ENCODE measurements at regions not wholly inside any gene's neighbourhood (a gene's known extent, or its start where the extent isn't known, plus 50 kb on each side); places are given as distances from the start of the nearest gene placed in this dataset.
"Not testable (repeated sequence)": the region's sequence is repeated elsewhere in the genome, so short reads cannot be mapped to it uniquely, and the experiment has no call there.

DNA sequence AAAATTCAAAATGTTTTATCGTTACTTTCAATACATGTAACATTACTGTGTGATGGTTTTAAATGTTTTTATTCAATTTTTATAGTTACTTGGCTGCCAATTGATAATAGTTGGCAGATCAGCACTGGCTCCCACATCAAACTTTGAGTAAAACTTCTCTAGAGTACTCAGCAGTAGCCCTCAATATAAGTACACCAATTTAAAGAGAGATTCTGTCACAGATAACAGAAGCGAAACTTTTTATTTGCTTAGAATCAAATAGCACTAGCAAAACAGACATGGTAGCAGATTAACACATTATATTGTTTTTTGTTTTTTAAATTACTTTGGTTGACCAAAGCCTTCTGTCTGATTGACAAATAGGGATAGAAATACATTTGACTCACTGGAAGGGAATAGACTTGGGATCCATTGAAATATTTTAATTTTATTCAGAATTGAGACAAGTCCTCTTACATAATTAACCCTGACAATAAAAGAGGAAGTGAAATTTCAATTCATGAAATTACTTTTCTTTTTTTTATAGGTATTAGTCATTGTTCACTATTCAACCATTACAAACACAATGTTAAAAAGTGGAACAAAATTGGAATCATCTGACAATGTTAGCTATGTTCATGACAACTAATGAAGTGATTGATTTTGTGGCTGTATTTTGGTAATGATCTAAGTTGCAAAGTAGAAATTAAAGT lies 554.9 kb downstream of the KLHL4 start:
- Mint-ChIP-seq H3K36me3 (no peaks in the 10 kb centered on the region), H3K4me3 (no peak overlapping the region), H3K9me3 (peaks cover 0 to 4% of the 10 kb centered on the region in 2 donors), H3K4me1 (no peaks in the 10 kb centered on the region), H3K27me3 (no peaks in the 10 kb centered on the region), H3K27ac (no peak overlapping the region)
- ATAC-seq (replicated peaks) (no peak), DNase-seq (no peak)

DNA sequence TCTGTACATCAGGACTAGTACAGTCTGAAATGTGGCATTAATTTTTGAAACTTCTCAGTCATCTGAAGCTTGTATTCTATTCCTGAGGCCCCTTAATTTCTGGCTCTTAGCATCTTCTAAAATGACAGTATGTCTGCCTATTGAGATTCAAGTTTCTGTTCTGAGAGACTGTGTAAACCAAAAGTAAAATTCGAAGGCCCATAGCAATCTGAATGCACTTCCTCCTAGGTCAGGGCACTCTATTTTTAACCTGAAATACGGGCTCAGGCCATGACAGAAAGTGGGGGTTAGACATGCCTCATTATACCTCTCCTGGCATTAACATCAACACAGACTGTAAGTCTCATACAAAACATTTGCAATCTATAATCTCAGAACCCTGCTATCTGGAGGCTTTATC lies 584.4 kb downstream of the KLHL4 start:
- Mint-ChIP-seq H3K27me3 (no peaks in the 10 kb centered on the region), H3K4me1 (no peaks in the 10 kb centered on the region), H3K27ac (no peak overlapping the region), H3K36me3 (no peaks in the 10 kb centered on the region), H3K9me3 (peaks cover 3 to 7% of the 10 kb centered on the region in 2 donors), H3K4me3 (no peak overlapping the region)
- no peak for DNase-seq
- no peak for ATAC-seq (replicated peaks)

GRCh38 chrX:88135735-88136134 lies 611.3 kb upstream of the CPXCR1 start:
- no peaks in the 10 kb centered on the region for H3K9me3 Mint-ChIP-seq
- no peak overlapping the region for H3K4me3 Mint-ChIP-seq
- H3K27me3 Mint-ChIP-seq: no peaks in the 10 kb centered on the region
- no peaks in the 10 kb centered on the region for H3K36me3 Mint-ChIP-seq
- DNase-seq (no peak), ATAC-seq (replicated peaks) (no peak)
- H3K4me1 Mint-ChIP-seq: no peaks in the 10 kb centered on the region
- no peak overlapping the region for H3K27ac Mint-ChIP-seq

DNA sequence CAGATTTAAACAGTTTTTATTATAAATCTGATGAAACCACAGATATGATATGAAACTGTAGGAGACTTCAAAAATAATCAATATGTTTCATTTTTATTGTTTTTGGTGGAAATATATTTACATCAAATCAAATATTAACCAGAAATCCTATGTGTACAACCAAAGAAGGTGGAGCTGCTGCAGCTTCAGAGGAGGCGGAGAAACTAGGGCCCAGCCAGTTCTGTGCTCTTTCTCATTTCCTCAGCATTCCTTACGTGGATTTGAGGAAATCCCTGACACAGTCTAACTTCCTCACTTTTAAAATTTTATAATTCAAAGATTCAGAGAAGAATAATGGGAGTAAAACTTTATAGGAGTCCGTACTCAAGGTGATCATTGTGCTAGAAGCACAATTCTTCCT lies 610.7 kb upstream of the CPXCR1 start:
- Mint-ChIP-seq H3K4me1 (no peaks in the 10 kb centered on the region), H3K27me3 (no peaks in the 10 kb centered on the region), H3K4me3 (no peak overlapping the region), H3K27ac (no peak overlapping the region), H3K9me3 (no peaks in the 10 kb centered on the region), H3K36me3 (no peaks in the 10 kb centered on the region)
- DNase-seq (no peak), ATAC-seq (replicated peaks) (no peak)

GRCh38 chrX:88146577-88146976 lies 600.4 kb upstream of the CPXCR1 start:
- Mint-ChIP-seq H3K9me3 (peaks cover 0 to 3% of the 10 kb centered on the region in 2 donors), H3K27ac (no peak overlapping the region), H3K27me3 (no peaks in the 10 kb centered on the region), H3K4me1 (no peaks in the 10 kb centered on the region), H3K4me3 (no peak overlapping the region), H3K36me3 (no peaks in the 10 kb centered on the region)
- no peak for ATAC-seq (replicated peaks)
- no peak for DNase-seq

GRCh38 chrX:88170553-88170952 lies 576.5 kb upstream of the CPXCR1 start:
- Mint-ChIP-seq H3K27ac (no peak overlapping the region), H3K36me3 (no peaks in the 10 kb centered on the region), H3K4me3 (no peak overlapping the region), H3K4me1 (no peaks in the 10 kb centered on the region), H3K9me3 (peaks cover 3 to 5% of the 10 kb centered on the region in 2 donors), H3K27me3 (no peaks in the 10 kb centered on the region)
- ATAC-seq (replicated peaks) (no peak), DNase-seq (no peak)

DNA sequence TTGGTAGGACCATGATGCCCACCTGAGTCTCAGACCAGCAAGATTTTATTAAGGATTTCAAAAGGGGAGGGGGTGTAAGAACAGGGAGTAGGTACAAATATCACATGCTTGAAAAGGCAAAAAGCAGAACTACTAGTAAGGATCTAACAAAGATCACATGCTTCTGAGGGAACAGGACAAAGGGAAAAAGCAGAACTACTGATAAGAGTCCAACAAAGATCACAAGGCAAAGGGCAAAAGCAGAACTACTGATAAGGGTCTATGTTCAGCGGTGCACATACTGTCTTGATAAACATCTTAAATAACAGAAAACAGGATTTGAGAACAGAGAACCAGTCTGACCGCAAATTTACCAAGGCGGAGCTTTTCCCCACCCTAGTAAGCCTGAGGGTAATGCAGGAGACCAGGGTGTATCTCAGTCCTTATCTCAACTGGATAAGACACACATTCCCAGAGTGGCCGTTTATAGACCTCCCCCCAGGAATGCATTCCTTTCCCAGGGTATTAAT lies 573.0 kb upstream of the CPXCR1 start:
- not testable (repeated sequence) for DNase-seq; H3K36me3 Mint-ChIP-seq; H3K4me1 Mint-ChIP-seq; ATAC-seq (replicated peaks); H3K27me3 Mint-ChIP-seq; H3K27ac Mint-ChIP-seq; H3K4me3 Mint-ChIP-seq; H3K9me3 Mint-ChIP-seq

DNA sequence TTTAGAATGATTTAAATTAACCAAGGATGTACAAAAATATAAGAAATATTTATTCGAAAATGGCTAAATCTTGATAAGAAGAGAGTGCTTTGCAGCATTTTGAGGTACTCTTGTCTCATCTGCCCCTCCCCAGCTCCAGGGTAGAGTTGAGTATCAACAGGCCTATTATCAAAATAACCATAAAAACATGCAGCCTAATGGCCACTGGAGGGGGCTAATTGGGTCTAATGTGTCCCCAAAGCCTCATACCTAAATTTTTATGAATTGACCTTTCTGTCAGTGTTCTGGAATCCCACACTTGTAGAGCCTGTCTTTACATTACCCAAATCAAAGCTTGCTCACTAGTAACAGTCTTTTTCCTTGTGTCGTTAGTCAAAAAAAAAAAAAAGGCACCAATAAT lies 544.9 kb upstream of the CPXCR1 start:
- ATAC-seq (replicated peaks) (no peak), DNase-seq (no peak)
- no peaks in the 10 kb centered on the region for H3K36me3 Mint-ChIP-seq
- H3K4me3 Mint-ChIP-seq: no peak overlapping the region
- H3K9me3 Mint-ChIP-seq: peaks cover 0 to 2% of the 10 kb centered on the region in 2 donors
- H3K27me3 Mint-ChIP-seq: no peaks in the 10 kb centered on the region
- no peak overlapping the region for H3K27ac Mint-ChIP-seq
- H3K4me1 Mint-ChIP-seq: no peaks in the 10 kb centered on the region

- Mint-ChIP-seq H3K27ac (no peak overlapping the region), H3K9me3 (peaks cover 0 to 3% of the 10 kb centered on the region in 2 donors), H3K27me3 (no peaks in the 10 kb centered on the region), H3K36me3 (no peaks in the 10 kb centered on the region), H3K4me1 (no peaks in the 10 kb centered on the region), H3K4me3 (no peak overlapping the region)
- ATAC-seq (replicated peaks): no peak
- DNase-seq: no peak
These were observed 503.0 kb upstream of the CPXCR1 start for GRCh38 chrX:88244066-88244465.

DNA sequence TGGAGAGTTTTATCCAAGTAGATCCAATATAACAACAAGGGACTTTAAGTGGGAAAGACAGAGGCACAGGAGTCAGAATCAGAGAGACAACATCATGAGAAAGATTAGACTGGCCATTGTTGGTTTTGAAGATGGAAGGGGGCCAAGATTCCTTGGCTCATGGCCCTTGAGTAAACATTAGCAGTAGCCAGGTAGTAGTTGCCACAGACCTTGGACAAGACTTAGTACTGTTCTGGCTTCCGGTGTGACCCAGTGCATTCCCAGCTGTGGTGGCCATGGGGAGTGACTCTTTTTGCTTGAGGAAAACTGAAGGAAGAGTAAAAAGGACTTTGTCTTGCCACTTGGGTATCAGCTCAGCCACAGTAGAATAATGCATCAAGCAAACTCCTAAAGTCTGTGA lies 462.2 kb upstream of the CPXCR1 start:
- H3K27ac Mint-ChIP-seq: no peak overlapping the region
- ATAC-seq (replicated peaks) (no peak), DNase-seq (no peak)
- no peak overlapping the region for H3K4me3 Mint-ChIP-seq
- no peaks in the 10 kb centered on the region for H3K4me1 Mint-ChIP-seq
- H3K36me3 Mint-ChIP-seq: no peaks in the 10 kb centered on the region
- peaks cover 4 to 6% of the 10 kb centered on the region in 2 donors for H3K9me3 Mint-ChIP-seq
- no peaks in the 10 kb centered on the region for H3K27me3 Mint-ChIP-seq

DNA sequence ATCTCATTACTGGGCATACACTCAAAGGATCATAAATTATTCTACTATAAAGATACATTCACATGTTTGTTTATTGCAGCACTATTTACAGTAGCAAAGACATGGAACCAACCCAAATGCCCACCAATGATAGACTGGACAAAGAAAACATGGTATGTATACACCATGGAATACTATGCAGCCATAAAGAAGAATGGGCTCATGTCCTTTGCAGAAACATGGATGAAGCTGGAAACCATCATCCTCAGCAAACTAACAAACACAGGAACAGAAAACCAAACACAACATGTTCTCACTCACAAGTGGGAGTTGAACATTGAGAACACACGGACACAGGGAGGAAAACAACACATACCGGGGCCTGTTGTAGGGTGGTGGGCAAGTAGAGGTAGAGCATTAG lies 433.1 kb upstream of the CPXCR1 start:
- not testable (repeated sequence) for H3K27me3 Mint-ChIP-seq

DNA sequence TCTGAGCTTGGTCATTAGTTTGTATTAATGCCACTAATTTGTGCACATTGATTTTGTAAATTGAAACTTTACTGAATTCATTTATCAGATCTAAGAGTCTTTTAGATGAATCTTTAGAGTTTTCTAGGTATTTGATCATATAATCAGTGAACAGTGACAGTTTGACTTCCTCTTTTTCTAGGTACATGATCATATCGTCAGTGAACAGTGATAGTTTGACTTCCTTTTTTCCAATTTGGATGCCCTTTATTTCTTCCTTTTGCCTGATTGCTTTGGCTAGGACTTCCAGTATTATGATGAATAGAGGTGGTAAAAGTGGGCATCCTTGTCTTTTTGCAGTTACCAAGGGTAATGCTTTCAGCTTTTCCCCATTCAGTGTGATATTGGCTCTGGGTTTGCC lies 421.4 kb upstream of the CPXCR1 start:
- Mint-ChIP-seq H3K4me3 (no peak overlapping the region), H3K27me3 (no peaks in the 10 kb centered on the region), H3K4me1 (no peaks in the 10 kb centered on the region), H3K27ac (no peak overlapping the region), H3K36me3 (no peaks in the 10 kb centered on the region), H3K9me3 (peaks cover 0 to 3% of the 10 kb centered on the region in 2 donors)
- ATAC-seq (replicated peaks): no peak
- no peak for DNase-seq

More for the DNA sequence above, 433.1 kb upstream of the CPXCR1 start:
- not testable (repeated sequence) for H3K36me3 Mint-ChIP-seq; H3K4me3 Mint-ChIP-seq; ATAC-seq (replicated peaks); H3K4me1 Mint-ChIP-seq; DNase-seq; H3K27ac Mint-ChIP-seq
- H3K9me3 Mint-ChIP-seq: peaks cover 8 to 20% of the 10 kb centered on the region in 2 donors

GRCh38 chrX:88355252-88355651 lies 391.8 kb upstream of the CPXCR1 start:
- Mint-ChIP-seq H3K4me3 (no peak overlapping the region), H3K27me3 (no peaks in the 10 kb centered on the region), H3K36me3 (no peaks in the 10 kb centered on the region), H3K27ac (no peak overlapping the region), H3K9me3 (peaks cover 0 to 2% of the 10 kb centered on the region in 2 donors), H3K4me1 (no peaks in the 10 kb centered on the region)
- DNase-seq: no peak
- no peak for ATAC-seq (replicated peaks)

DNA sequence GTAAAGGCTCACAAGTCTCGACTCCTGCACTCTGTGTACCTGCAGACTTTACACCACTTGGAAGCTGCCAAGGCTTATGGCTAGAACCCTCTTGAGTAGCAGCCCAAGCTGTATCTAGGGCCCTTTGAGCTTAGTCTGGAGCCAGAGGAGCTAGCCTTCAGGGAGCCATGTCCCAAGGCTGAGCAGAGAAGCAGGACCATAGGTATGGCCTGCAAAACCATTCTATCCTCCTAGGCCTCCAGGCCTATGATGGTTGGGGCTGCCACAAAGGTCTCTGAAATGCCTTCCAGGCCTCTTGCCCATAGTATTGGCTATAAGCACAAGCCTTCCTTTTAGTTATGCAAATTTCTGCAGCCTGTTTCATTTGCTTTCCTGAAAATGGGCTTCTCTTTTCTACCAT lies 380.7 kb upstream of the CPXCR1 start:
- no peak overlapping the region for H3K27ac Mint-ChIP-seq
- H3K4me1 Mint-ChIP-seq: no peaks in the 10 kb centered on the region
- no peaks in the 10 kb centered on the region for H3K36me3 Mint-ChIP-seq

DNA sequence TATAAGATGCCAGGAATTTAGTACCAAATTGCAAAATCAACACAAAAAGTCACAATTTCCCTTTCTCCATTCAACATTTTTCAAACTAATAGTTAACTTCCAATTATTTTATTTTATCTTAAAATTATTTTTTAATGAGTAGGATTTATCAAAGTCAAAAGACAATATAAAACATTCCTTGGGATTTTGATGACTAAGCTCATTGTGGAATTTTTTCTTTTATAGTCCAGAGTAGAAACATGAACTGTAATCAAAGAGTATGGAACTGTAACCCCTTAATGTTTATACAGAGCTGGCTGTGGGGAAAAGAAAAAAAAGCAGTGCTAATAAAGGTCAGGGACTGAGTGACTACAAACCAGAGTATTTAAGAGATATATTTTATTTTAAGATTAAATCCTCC lies 368.6 kb upstream of the CPXCR1 start:
- Mint-ChIP-seq H3K4me3 (no peak overlapping the region), H3K27ac (no peak overlapping the region), H3K36me3 (no peaks in the 10 kb centered on the region), H3K9me3 (peaks cover 0 to 1% of the 10 kb centered on the region in 2 donors), H3K4me1 (no peaks in the 10 kb centered on the region), H3K27me3 (no peaks in the 10 kb centered on the region)
- DNase-seq (no peak), ATAC-seq (replicated peaks) (no peak)

More for the DNA sequence above, 380.7 kb upstream of the CPXCR1 start:
- no peak for DNase-seq
- peaks cover 5 to 6% of the 10 kb centered on the region in 2 donors for H3K9me3 Mint-ChIP-seq
- no peak overlapping the region for H3K4me3 Mint-ChIP-seq
- no peak for ATAC-seq (replicated peaks)
- H3K27me3 Mint-ChIP-seq: no peaks in the 10 kb centered on the region

Measured in stimulated activated naive B cell treated with anti-CD40 and anti-IgM and Interleukin-4, amounts not matched to agents 10 μg/mL and 1 μg/mL and 100 μg/mL, for 72 hours (primary cell).